ENCODE measurements at regions not wholly inside any gene's neighbourhood (a gene's known extent, or its start where the extent isn't known, plus 50 kb on each side); places are given as distances from the start of the nearest gene placed in this dataset.

- TF ChIP-seq USF2 (IDR thresholded peaks at IDR 0.05; ENCODE audit: borderline replicate concordance, low read depth, low read length) (no peak), ELF1 (IDR thresholded peaks at IDR 0.05) (no peak), YY1 (IDR thresholded peaks at IDR 0.05; ENCODE audit: low read depth) (no peak), RXRA (IDR thresholded peaks at IDR 0.05; ENCODE audit: borderline replicate concordance, low read depth) (no peak)
Observed at GRCh38 chr12:47383942-47384341, 304.2 kb upstream of the AMIGO2 start (continued).

- DNase-seq = no peak
- WGBS (ENCODE audit: low lambda C conversion rate) = 44% methylated on average over 1 of the region's 1 CpG
- Histone ChIP-seq H2AFZ (ENCODE audit: low read depth) (no peak overlapping the region), H3K9me2 (no peaks in the 10 kb centered on the region), H3K27me3 (ENCODE audit: insufficient read depth) (peaks cover 11% of the 10 kb centered on the region; the same call in 1 of the 2 replicates), H3K4me2 (no peak overlapping the region), H4K20me1 (ENCODE audit: insufficient read depth) (no peaks in the 10 kb centered on the region), H3K9ac (no peak overlapping the region), H3K4me1 (ENCODE audit: control insufficient read depth in 1 of 2, insufficient read depth in 2 of 2, low read depth in 1 of 2, low read length in 1 of 2) (0 out of 4 replicates have a peak, but pooled peaks cover 0 to 11% of the 10 kb centered on the region in 2 experiments), H3K4me3 (ENCODE audit: low read depth in 2 of 2, low read length in 1 of 2) (no peak overlapping the region), H3K79me2 (ENCODE audit: insufficient read depth) (no peaks in the 10 kb centered on the region), H3K9me3 (no peaks in the 10 kb centered on the region), H3F3A (replicated peaks; ENCODE audit: insufficient read depth) (peaks cover 7% of the 10 kb centered on the region), H3K36me3 (replicated peaks in 1 of 2; ENCODE audit: control insufficient read depth in 1 of 2, insufficient read depth in 2 of 2, low read length in 1 of 2) (no peaks in the 10 kb centered on the region), H3K27ac (ENCODE audit: low read depth in 2 of 2, low read length in 1 of 2) (no peak overlapping the region)
- CTCF ChIA-PET = no interaction called here
- no peak for TF ChIP-seq YY1 (IDR thresholded peaks at IDR 0.05; ENCODE audit: low read depth)
- no peak for TF ChIP-seq FOXJ3 (CRISPR knock-in tag; IDR thresholded peaks at IDR 0.05)
- TF ChIP-seq CHD2 (IDR thresholded peaks at IDR 0.05; ENCODE audit: low read length, partially characterized antibody) = no peak
- TF ChIP-seq FOXM1 (IDR thresholded peaks at IDR 0.05; ENCODE audit: low read depth) = no peak
- TF ChIP-seq GATA2 (CRISPR knock-in tag; IDR thresholded peaks at IDR 0.05) = no peak
- TF ChIP-seq EZH2phosphoT487 (IDR thresholded peaks at IDR 0.05; ENCODE audit: borderline replicate concordance, low read depth) = no peak
- TF ChIP-seq, protein P1, sequence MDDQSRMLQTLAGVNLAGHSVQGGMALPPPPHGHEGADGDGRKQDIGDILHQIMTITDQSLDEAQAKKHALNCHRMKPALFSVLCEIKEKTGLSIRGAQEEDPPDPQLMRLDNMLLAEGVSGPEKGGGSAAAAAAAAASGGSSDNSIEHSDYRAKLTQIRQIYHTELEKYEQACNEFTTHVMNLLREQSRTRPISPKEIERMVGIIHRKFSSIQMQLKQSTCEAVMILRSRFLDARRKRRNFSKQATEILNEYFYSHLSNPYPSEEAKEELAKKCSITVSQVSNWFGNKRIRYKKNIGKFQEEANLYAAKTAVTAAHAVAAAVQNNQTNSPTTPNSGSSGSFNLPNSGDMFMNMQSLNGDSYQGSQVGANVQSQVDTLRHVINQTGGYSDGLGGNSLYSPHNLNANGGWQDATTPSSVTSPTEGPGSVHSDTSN (IDR thresholded peaks at IDR 0.05) = no peak
- POLR2A ChIA-PET = no interaction called here
Observed at GRCh38 chr12:47382305-47382704, 302.5 kb upstream of the AMIGO2 start.

DNA sequence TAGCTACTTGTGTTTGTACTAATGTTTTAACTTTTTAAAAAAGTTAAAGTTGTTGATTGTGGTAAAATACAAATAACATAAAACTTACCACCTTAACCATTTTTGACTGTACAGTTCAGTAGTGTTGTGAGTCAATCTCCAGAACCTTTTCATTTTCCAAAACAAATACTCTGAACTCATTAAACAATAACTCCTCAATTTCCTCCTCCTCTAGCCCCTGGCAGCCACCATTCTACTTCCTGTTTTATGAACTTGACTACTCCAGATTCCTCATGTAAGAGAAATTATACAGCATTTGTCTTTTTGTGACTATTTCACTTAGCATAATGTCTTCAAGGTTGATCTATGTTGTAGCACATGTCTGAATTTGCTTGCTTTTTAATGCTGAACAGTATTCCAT is 299.1 kb upstream of the AMIGO2 start:
- Histone ChIP-seq H3K4me1 (ENCODE audit: control insufficient read depth in 1 of 2, insufficient read depth in 2 of 2, low read depth in 1 of 2, low read length in 1 of 2) (0 out of 4 replicates have a peak, but pooled peaks cover 0 to 11% of the 10 kb centered on the region in 2 experiments), H3F3A (replicated peaks; ENCODE audit: insufficient read depth) (peaks cover 7% of the 10 kb centered on the region), H4K20me1 (ENCODE audit: insufficient read depth) (no peaks in the 10 kb centered on the region), H3K27me3 (ENCODE audit: insufficient read depth) (no peaks in the 10 kb centered on the region), H3K27ac (ENCODE audit: low read depth in 2 of 2, low read length in 1 of 2) (peak overlapping the region in 1 of 2 experiments; percentile 81; a peak in 1 of 4 replicates), H3K9me2 (no peaks in the 10 kb centered on the region), H2AFZ (ENCODE audit: low read depth) (no peak overlapping the region), H3K36me3 (replicated peaks in 1 of 2; ENCODE audit: control insufficient read depth in 1 of 2, insufficient read depth in 2 of 2, low read length in 1 of 2) (no peaks in the 10 kb centered on the region), H3K79me2 (ENCODE audit: insufficient read depth) (no peaks in the 10 kb centered on the region), H3K4me3 (ENCODE audit: low read depth in 2 of 2, low read length in 1 of 2) (no peak overlapping the region), H3K9me3 (no peaks in the 10 kb centered on the region), H3K9ac (no peak overlapping the region), H3K4me2 (no peak overlapping the region)
- POLR2A ChIA-PET = no interaction called here
- CTCF ChIA-PET = no interaction called here
- DNase-seq = no peak
- no peak for TF ChIP-seq TCF12 (IDR thresholded peaks at IDR 0.05)
- no peak for TF ChIP-seq IRF3 (IDR thresholded peaks at IDR 0.05; ENCODE audit: low read depth, low read length)
- no peak for TF ChIP-seq RFX5 (IDR thresholded peaks at IDR 0.05; ENCODE audit: low read length)
- TF ChIP-seq REST (IDR thresholded peaks at IDR 0.05; ENCODE audit: low read depth, low read length) = no peak
- TF ChIP-seq SIN3A (IDR thresholded peaks at IDR 0.05; ENCODE audit: borderline replicate concordance, low read depth, low read length) = no peak
- TF ChIP-seq CTCF (IDR thresholded peaks at IDR 0.05) = no peak
- TF ChIP-seq RCOR1 (IDR thresholded peaks at IDR 0.05; ENCODE audit: low read length) = no peak
- TF ChIP-seq RXRA (IDR thresholded peaks at IDR 0.05; ENCODE audit: borderline replicate concordance, low read depth) = no peak
- TF ChIP-seq NRF1 (IDR thresholded peaks at IDR 0.05; ENCODE audit: low read depth, low read length) = no peak
- no peak for TF ChIP-seq MXI1 (IDR thresholded peaks at IDR 0.05; ENCODE audit: low read depth, low read length)
- no peak for TF ChIP-seq FOXJ3 (CRISPR knock-in tag; IDR thresholded peaks at IDR 0.05)

Measured in SK-N-SH (cell line).